SKM-1 treated with dmso at 0.1 percent for 144 hours (cell line): ENCODE measurements at regions not wholly inside any gene's neighbourhood (a gene's known extent, or its start where the extent isn't known, plus 50 kb on each side); places are given as distances from the start of the nearest gene placed in this dataset.

Source experiments
- DNase-seq: peaks from one replicate; lab custom pipeline; 2025; ENCODE audit not compliant: unreplicated experiment; lab: John Stamatoyannopoulos, UW

DNA sequence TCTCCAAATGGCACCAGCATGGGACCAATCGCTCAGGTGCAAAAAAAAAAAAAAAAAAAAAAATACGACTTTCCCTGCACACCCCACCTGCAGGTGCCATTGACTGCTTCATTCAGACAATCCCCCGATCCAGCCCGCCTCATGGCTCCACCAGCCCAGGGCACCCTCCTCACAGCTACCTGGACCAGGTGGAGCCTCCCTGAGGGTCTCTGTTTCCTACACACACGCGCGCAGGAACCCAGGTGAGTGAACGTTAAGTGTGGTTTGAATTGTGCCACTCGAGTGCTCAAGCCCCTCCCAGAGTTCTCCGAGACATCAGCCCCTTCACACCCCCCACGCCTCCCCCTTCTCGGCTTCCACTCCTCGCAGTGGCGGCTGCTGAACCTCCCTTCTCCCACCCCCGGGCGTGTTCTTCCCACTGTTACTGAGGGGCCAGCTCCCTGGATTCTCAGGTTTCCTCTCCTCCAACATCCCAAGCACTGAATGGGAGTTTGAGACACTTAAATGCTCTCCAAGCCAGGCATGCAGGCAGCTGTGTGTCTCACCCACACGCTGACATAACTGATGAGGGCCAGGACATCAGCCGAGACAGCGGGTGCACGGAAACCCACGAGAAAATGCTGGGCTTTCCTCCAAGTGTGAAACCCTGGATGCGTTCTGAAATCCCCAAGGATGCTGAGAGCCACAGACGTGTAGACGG lies 88.8 kb upstream of the SNTG2 start:
- no peak for DNase-seq

DNA sequence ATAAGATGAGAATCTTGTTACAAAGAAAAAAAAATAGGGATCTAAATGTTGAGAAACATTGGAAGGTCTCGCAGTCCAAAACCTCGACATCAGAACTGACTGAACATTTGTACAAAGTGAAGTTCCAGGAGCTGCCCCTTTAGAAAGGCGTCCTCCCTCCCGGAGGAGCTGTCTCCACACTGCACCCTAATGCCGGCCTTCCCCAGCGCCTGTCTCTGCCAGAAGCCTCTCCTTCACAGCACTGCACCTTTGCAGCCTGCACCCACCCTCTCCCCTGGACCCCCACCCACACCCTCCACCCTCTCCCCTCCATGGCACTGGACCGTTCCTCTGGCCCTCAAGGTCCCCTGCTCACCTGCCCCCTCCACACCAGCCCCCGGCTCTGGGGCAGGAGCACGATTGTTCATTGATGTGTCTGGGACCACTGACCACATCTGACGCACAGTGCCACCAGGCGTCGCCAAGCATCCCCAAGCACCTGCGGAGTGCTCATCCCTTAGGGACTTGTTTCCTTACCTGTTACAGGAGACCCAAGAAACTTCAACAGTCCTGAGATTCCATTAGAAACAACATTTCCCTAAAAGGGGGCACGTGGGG lies 90.3 kb upstream of the SNTG2 start:
- no peak for DNase-seq

DNA sequence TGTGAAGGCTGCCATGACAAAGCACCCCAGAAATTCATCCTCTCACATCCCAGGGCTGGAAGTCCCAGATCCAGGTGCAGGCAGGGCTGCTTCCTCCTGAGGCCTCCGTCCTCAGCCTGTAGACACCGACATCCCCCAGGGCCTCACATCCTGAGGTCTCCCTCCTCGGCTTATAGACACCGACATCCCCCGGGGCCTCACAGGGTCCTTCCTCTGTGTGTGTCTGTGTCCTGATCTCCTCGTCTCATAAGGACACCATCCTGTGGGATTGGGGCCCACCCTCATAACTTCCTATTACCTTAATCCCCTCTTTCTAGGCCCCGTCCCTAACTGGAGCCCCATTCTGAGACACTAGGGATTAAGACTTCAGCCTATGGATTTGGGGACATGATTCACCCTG lies 92.0 kb upstream of the SNTG2 start:
- DNase-seq, result no peak

DNA sequence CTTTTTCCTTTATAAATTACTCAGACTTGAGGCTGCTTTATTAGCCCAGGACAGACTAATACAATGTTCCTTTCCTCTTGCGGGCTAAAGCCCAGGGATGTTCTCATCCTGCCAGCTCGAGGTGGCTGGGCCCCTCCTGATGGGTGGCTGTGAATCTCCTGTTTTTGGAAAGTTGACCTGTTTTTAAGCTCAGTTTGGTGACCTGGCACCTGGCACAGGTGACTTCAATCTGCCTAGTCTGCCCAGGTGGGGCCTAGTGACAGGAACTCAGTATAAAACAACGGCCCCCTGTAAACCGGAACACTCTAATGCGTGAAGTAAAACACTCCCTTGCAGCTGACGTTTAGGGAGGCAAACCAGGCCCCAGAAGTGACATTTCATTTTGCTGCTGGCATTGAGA lies 92.7 kb upstream of the SNTG2 start:
- DNase-seq, result no peak

DNA sequence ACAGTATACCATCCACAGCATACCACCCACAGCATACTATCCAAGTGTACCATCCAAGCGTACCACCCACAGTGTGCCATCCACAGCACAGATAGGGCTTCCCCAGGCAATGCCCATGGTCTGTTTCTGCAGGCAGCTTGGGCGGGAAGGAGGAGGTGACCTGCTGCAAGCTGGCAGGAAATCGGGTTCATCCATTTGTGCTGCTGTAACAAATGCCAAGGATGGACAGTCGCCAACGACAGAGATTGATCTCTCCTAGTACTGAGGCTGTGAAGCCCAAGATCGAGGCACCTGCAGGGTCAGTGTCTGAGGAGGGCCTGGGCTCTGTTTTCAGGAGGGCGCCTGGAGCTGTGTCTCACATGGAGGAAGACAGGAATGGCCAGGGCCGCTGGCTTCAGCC lies 93.6 kb upstream of the SNTG2 start:
- DNase-seq, result no peak

DNA sequence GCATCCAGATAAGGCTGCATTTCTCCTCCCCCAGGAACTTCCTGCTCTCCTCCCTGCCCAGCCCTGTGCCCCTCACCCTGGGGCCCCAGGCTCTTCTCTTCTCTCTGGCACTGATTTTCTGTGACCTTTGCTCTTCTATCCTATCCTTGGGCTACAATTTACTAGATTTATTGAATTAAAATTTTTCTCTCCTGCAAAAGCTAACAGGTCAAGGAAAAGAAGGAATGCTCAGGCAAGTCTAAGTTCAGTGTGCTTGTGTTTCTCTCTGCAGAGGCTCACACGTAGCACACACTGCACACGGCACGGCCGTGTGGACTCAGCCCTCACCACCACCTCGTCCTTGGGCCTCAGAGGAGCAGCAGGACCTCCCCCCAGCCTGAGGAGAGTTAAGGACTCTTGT lies 94.2 kb upstream of the SNTG2 start:
- DNase-seq, result no peak

DNA sequence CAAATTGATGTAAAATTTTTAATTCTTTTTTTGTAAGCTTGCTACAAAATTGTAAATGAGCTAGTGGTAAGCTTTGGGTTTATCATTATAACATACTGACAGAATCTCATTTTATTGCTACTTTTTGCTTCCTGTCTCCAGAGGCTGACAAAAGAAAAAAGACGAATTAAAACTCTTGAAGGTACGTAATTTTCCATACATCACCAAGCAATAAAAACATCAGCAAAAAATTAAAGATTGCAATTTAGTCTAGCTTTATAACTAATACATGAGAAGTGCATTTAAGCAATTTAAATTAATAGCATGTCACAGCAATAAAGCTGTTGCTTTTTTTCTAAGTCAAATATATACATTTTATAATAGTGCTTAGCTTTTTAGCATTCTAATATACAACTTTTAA lies 94.6 kb upstream of the SNTG2 start:
- DNase-seq, result no peak

DNA sequence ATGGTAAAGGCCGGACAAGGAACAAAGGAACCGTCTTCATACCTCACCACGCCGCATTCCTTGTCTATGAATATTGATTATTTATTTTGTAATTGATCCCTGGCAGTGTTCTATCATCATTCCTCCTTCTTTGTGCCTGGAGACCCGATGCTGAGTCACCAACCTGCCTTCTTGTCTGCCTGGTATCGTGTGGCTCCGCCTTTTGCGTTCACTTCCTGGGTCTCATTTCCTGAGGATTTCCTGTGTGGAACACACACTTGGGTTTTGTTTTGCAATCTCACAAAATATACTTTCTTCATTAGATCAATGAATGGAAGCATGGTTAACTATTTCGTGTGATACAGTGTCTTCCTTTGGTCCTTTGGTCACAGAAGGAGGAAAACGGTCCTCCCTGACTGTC lies 95.5 kb upstream of the SNTG2 start:
- DNase-seq, result no peak

DNA sequence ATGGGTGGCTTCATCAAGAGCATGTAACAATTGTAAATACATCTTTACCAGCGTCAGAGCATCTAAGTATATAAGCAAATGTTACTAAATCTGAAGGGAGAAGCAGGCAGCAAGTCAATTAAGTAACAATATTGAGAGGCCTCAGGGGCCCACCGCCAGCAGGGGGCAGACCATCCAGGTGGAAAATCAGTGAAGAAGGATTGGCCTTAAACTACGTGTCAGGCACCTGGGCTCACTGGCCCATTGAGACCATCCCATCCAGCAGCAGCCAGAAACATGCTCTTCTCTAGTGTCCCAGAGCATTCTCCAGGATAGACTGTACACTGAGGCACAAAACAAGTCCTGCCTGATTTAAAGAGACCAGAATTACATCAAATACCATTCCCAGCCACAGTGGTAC lies 96.2 kb upstream of the SNTG2 start:
- DNase-seq, result no peak

DNA sequence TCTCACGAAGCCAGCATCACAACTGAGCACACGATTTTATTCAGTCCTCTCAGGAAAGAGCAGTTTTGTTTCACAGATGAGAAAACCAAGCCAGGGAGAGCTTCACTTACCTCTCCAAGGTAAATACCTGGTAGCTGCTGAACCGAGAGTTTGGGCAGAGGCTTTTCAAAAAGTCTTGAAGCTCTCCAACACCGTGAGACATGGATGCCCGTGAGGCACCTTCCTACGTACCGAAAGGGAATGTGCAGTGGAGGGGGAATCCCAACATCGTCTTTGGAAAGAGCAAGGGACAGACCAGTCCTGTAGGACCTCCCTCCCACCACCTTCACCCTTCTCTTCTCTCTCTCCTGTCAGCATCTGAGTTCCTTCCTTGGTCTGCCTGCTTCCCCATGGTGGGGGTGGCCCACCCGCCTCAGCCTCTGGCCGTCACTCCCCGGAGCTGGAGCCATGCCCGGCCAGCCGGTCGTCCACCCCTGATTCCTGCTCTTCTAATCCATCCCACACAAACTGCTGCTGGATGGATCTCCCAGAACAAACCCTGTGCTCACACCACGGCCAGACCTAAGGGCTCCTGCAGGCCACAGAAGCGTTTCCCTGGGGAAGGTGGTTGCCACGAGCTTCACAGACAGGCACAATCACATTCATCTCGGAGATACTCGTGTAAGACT lies 97.3 kb upstream of the SNTG2 start:
- no peak for DNase-seq

DNA sequence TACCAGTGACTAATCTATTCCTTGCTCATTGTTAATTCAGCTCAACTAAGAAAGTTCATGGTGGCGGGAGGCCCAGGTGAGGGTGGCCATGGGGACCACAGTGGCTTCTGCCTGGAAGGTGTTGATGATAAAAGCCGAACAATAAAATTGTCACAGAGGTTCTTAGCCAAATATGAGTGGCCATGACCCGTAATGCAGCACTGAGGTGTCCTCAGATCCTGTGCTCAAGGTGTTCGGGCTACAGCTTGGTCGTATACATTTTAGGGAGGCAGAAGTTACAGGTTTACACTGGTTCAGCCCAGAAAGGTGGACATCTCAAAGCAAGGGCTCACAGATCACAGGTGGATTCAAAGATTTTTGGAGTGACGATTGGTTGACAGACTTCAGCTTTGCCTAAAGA lies 98.5 kb upstream of the SNTG2 start:
- DNase-seq, result no peak

DNA sequence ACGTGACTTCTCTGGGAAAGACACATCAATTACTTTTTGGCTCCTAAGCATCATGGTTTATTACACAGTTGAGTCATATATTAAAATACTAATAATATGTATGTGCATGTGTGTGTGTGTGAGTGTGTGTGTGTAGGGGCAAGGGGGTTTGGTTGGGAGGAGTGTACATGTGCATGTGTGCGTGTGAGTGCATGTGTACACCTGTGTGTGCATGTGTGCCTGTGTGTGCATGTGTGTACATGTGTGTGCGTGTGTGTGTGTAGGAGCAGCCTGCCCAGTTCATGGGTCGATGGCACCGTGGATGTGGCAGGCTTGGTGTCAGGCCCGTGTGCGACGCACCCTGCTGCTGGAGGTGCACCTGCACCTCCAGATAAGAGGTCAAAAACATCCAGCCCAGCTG lies 99.0 kb upstream of the SNTG2 start:
- DNase-seq, result no peak

DNA sequence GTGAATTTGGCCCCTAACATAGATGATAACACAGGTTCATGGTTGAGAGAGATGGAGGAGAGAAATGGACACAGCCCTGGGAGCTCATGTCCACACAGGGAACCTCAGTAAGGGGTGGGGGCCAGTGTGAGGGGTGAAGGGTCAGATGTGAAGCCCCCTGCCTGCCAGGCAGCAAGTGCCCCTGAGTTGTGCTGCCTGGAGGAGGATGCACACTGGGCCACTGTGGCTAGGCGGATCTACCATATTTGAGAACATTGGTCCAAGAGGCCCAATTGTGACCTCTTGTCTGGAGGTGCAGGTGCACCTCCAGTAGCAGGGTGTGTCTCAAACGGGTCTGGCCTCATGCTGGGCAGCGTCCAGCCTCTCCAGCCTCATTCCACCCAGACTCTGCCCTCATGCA lies 99.6 kb upstream of the SNTG2 start:
- no peak for DNase-seq

DNA sequence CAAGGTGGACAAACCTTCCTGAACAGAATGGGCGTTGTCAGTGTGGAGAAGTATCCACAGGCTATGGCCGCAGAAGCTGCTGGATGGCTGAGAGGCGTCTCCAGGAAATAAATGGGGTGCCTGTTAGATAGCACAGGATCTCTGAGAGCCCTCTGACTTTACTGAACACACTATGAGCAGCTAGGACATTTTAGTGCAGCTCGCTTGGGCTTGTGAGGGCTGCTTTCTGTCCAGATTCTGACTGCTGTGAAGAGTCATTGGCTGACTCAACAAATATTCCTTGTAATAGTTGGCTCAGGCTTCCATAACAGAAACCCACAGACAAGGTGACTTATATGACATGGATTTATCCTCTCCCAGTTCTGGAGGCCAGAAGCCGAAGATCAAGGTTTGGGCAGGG lies 100.2 kb upstream of the SNTG2 start:
- no peak for DNase-seq

DNA sequence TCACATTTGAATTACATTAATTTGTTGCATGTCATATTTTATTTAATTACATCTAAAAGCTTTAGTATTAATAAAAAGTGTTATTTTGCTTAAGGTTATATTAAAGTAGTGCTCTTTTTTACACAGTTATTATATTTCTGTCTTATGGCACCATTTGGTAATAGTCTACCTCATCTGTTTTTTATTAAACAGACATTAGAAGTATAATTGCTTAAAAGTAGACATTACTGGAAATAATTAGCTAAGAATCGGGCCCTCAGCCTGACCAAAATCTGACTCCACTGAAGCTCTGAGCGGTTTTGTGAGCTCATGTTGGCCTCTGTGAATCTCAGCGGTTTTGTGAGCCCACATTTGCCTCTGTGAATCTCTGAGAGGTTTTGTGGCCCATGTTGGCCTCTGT lies 102.5 kb upstream of the SNTG2 start:
- DNase-seq, result no peak

DNA sequence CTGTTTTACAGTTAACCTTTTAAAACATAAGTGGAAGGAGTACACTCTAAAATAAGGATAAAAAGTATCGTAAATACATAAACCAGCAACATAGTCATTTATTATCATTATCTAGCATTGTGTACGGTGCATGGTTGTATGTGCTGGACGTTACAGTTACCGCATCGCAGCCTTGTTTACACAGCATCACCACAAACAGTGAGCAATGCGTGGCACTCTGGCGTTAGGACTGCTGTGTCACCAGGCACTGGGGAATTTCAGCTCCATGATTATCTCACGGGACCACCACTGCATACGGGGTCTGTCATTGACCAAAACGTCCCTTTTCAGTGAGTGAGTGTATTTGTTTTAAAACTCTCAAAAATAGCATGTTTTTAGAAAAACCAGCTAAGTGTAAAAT lies 103.0 kb upstream of the SNTG2 start:
- no peak for DNase-seq

DNA sequence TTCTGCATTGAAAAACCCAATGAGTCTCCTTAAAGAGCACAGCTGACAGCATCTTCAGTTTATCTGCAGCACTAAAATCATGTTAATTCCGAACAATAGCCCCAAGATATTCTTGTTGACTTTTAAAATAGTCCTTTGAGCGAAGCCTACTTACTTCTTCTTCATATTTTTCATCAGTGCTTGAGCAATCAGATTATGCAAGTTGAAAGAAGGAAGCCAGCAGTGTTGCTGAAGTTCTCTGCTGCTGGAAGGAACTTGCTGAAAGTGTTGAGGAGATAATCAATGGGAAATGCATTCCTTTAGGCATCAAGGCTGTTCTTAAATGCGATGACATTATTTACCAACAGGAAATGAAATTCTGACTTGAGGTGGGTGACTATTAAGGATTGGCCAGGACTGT lies 105.9 kb upstream of the SNTG2 start:
- DNase-seq, result peak; percentile 53

DNA sequence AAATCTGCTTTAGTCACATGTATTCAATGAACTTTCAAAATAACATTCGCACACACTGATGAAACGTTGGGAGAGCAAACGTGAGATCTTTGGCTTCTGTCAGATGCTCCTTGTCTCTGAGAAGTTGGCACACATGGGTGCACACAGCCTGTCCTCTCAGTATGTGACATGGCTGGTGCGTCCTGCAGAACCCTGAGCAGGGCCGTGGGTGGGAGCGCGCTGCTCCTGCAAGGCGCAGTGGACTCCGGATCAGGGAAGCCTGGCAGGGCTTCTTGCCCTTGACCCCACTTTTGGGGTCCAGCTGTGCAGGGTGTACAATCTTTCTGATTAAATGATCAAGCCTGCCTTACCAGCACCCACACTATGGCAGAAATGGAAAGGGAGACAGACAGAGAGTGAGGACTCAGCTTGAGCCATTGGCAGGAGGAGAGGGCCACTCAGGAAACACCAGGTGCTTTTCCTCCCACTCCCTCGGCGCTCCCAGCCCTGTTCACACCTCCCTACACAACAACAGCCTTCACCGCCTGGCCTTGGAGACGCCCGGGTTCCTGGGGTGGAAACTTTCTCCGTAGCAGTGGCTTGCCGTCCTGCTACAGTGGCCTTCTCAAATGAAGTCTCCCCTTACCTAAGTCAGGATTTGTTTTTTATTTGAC lies 108.4 kb upstream of the SNTG2 start:
- DNase-seq, result no peak

DNA sequence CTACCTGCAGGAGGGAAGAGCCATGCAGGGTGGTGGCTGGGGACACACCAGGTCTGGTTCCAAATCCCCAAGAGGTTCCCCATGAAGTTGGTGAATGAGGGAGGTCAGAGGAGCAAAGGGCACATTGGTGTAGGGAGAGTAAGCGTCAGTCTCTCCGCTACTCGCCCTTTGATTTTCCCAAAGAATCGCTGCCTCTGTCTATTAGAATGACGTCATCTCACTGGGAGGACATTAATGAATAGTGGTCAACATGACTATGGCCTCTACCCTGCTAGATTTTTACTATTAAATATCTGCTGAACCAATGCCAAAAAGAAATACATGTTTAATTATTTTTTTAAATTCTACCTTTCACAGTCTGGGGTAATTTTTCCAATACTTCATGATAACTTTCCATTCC lies 109.6 kb upstream of the SNTG2 start:
- DNase-seq, result no peak

DNA sequence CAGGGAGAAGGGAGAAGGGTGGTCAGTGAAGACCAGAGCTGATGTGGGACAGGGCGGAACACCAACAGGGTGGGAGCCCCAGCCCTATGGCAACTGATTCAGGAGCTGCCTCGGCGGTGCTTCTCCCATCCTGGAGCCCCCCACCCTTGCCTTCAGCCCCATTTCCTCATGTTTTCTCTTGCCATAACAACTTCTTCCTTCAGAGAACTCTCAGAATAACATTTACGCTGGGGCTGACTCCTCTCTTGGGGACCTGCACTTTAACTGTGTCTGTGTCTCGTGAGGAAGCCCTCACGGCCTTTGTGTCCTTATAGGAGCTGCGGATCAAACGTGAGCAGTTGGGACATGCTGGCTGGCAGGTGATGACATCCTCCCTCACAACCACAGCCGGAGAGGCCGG lies 116.4 kb upstream of the SNTG2 start:
- no peak for DNase-seq

DNA sequence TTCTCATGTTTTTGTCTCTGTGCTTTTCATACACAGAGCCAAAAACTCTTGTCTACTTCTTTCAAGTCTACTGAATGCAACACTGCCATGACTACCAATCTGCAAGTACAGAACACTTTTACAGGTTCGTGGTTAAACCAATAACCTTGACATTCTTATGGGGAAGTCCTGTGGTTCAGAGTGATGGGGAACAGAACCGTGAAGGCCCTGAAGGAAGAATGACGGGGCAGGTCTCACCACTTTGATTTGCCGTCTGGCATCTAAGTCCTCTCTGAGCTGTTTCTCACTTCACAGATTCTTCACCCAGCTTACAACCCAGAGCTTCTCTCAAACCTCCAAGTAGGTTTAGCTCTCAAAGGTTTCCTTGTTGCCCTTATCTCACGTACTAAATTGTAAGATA lies 117.5 kb upstream of the SNTG2 start:
- DNase-seq, result no peak

DNA sequence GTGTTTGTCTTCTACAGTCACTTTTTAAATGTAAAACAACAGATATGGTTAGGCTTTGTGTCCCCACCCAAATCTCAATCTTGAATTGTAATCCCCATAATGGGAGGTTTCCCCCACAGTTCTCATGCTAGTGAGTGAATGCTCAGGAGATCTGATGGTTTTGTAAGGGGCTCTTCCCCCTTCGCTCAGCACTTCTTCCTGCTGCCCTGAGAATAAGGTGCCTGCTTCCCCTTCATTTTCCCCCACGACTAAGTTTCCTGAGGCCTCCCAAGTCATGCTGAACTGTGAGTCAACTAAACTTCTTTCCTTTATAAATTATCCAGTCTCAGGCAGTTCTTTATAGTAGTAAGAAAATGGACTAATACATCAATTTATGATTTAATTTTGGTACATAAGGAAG lies 118.0 kb upstream of the SNTG2 start:
- no peak for DNase-seq
